Kidney epithelial cell (primary cell): ENCODE measurements at regions not wholly inside any gene's neighbourhood (a gene's known extent, or its start where the extent isn't known, plus 50 kb on each side); places are given as distances from the start of the nearest gene placed in this dataset.

Experiments used
- DNase-seq: peaks from one replicate; pipeline ENCODE4 v3.0.0-alpha.2; 2010; ENCODE audit warnings: low read depth
- H3K27me3 ChIP-seq: 2 replicates; pipeline ENCODE4 v1.6.0; 2011; ENCODE audit warnings: low read length; ENCODE audit not compliant: control insufficient read depth, insufficient read depth
- H3K36me3 ChIP-seq: 2 replicates; pipeline ENCODE4 v1.5.1; 2011; ENCODE audit warnings: low read length; ENCODE audit not compliant: control insufficient read depth, insufficient read depth
- H3K4me3 ChIP-seq: 2 replicates; pipeline ENCODE4 v1.5.1; 2011; ENCODE audit warnings: low read depth, mild to moderate bottlenecking, control low read depth, low read length
- TF ChIP-seq, protein P1 (sequence below): IDR thresholded peaks from 2 replicates; pipeline ENCODE4 v1.5.1; 2011; ENCODE audit warnings: mild to moderate bottlenecking, moderate library complexity, low read length, control low read depth, inconsistent platforms; ENCODE audit not compliant: insufficient read depth, poor library complexity, severe bottlenecking

GRCh38 chr2:171216631-171217030 lies 55.9 kb upstream of the TLK1 start:
- TF ChIP-seq, protein P1, sequence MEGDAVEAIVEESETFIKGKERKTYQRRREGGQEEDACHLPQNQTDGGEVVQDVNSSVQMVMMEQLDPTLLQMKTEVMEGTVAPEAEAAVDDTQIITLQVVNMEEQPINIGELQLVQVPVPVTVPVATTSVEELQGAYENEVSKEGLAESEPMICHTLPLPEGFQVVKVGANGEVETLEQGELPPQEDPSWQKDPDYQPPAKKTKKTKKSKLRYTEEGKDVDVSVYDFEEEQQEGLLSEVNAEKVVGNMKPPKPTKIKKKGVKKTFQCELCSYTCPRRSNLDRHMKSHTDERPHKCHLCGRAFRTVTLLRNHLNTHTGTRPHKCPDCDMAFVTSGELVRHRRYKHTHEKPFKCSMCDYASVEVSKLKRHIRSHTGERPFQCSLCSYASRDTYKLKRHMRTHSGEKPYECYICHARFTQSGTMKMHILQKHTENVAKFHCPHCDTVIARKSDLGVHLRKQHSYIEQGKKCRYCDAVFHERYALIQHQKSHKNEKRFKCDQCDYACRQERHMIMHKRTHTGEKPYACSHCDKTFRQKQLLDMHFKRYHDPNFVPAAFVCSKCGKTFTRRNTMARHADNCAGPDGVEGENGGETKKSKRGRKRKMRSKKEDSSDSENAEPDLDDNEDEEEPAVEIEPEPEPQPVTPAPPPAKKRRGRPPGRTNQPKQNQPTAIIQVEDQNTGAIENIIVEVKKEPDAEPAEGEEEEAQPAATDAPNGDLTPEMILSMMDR, result no peak
- H3K36me3 ChIP-seq, result no peaks in the 10 kb centered on the region
- H3K27me3 ChIP-seq, result no peaks in the 10 kb centered on the region
- DNase-seq, result no peak
- no peak overlapping the region for H3K4me3 ChIP-seq

DNA sequence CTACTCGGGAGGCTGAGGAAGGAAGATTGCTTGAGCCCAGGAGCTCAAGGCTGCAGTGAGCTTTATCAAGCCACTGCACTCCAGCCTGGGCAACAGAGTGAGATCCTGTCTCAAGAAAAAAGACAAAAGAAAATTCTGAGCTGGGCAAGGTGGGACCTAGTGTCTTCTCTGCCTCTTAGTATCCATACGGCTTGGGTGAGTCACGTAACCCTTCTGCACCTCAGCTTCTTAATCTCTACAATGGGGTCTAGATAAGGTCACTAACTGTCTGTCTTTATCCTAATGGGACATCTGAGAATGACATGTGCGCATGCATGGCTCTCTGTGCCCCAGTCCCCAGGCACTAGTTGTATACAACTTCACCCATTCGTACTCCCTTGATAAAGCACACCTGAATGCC lies 53.4 kb upstream of the TLK1 start:
- H3K36me3 ChIP-seq, result no peaks in the 10 kb centered on the region
- H3K27me3 ChIP-seq, result no peaks in the 10 kb centered on the region
- TF ChIP-seq, protein P1, result no peak
- H3K4me3 ChIP-seq, result no peak overlapping the region
- no peak for DNase-seq

DNA sequence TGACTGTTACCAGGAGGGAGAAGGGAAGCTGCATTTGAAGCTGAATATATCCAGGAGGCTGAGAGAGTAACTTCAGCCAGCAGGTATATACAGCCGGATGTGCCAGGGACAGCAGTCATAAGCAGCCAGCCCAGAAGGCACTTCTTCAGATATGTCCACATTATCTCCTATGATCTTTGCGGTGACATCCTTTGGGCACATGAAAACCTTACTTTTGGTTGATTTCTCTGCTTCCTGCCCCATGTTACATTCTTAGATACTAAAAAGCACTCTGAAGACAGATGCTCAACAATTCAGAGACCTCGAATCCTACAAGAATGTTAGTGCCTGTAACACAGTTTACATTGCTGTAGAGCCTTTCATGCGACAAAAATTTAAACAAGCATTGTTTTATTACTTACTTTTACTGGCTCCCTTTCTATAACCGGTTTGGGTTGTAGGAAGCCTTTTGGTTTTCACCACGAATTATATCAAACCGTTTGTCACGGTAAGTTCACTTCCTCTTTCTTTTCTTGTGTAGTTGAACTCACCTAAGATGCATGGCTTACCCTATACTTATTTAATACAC lies 50.3 kb upstream of the TLK1 start:
- TF ChIP-seq, protein P1, result no peak
- Histone ChIP-seq H3K4me3 (no peak overlapping the region), H3K27me3 (no peaks in the 10 kb centered on the region), H3K36me3 (no peaks in the 10 kb centered on the region)
- DNase-seq, result no peak
